ENCODE measurements at regions not wholly inside any gene's neighbourhood (a gene's known extent, or its start where the extent isn't known, plus 50 kb on each side); places are given as distances from the start of the nearest gene placed in this dataset.

DNA sequence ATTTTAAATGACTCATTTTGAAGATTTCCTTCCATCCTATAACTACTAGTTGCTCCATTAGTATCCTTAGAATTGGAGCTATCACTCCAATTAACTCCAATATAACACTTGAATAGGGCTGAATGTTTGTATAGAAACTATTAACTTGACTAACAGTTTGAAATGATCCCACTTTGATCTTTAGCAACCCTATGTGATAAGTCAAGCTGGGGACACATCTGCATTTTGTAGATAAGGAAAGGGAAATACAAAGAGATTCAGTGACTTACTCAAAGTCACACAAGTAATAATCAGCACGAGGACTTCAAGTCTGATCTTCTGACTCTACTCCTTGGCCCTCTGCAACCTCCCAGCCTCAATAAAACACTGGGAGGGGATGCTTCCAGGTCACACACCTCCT is 101.1 kb downstream of the TMEM215 start:
- TF ChIP-seq, protein P1, sequence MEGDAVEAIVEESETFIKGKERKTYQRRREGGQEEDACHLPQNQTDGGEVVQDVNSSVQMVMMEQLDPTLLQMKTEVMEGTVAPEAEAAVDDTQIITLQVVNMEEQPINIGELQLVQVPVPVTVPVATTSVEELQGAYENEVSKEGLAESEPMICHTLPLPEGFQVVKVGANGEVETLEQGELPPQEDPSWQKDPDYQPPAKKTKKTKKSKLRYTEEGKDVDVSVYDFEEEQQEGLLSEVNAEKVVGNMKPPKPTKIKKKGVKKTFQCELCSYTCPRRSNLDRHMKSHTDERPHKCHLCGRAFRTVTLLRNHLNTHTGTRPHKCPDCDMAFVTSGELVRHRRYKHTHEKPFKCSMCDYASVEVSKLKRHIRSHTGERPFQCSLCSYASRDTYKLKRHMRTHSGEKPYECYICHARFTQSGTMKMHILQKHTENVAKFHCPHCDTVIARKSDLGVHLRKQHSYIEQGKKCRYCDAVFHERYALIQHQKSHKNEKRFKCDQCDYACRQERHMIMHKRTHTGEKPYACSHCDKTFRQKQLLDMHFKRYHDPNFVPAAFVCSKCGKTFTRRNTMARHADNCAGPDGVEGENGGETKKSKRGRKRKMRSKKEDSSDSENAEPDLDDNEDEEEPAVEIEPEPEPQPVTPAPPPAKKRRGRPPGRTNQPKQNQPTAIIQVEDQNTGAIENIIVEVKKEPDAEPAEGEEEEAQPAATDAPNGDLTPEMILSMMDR (IDR thresholded peaks at IDR 0.05), result no peak
- no peak for TF ChIP-seq POLR2A (IDR thresholded peaks at IDR 0.05)
